ENCODE measurements at regions not wholly inside any gene's neighbourhood (a gene's known extent, or its start where the extent isn't known, plus 50 kb on each side); places are given as distances from the start of the nearest gene placed in this dataset.

- DNase-seq (ENCODE audit: low read depth in 1 of 2, low spot score in 1 of 2): no peak
- no peak for TF ChIP-seq REST (IDR thresholded peaks at IDR 0.05; ENCODE audit: insufficient replicate concordance, low read depth)
- no peak for TF ChIP-seq POLR2AphosphoS5 (IDR thresholded peaks at IDR 0.05; ENCODE audit: low read depth)
- TF ChIP-seq GABPA (IDR thresholded peaks at IDR 0.05; ENCODE audit: low read depth): no peak
- Histone ChIP-seq H3K4me3 (replicated peaks; ENCODE audit: insufficient read depth, low read length) (no peak overlapping the region), H3K27me3 (ENCODE audit: insufficient read depth, poor library complexity, severe bottlenecking) (no peaks in the 10 kb centered on the region), H3K27ac (replicated peaks) (no peak overlapping the region)
Measured at GRCh38 chr1:8256321-8256720, 61.6 kb upstream of the SLC45A1 start.

- DNase-seq (ENCODE audit: low read depth in 1 of 2, low spot score in 1 of 2): no peak
- no peaks in the 10 kb centered on the region for H3K27me3 ChIP-seq (ENCODE audit: insufficient read depth, poor library complexity, severe bottlenecking)
- TF ChIP-seq SPI1 (IDR thresholded peaks at IDR 0.05; ENCODE audit: borderline replicate concordance, low read depth): no peak
- no peak for TF ChIP-seq GABPA (IDR thresholded peaks at IDR 0.05; ENCODE audit: low read depth)
- no peak for TF ChIP-seq REST (IDR thresholded peaks at IDR 0.05; ENCODE audit: insufficient replicate concordance, low read depth)
- TF ChIP-seq CTCF (IDR thresholded peaks at IDR 0.05; ENCODE audit: insufficient read depth, low read length): no peak
- TF ChIP-seq POLR2AphosphoS5 (IDR thresholded peaks at IDR 0.05; ENCODE audit: low read depth): no peak
Measured at GRCh38 chr1:8255712-8256111, 62.2 kb upstream of the SLC45A1 start.

GRCh38 chr1:8252266-8252951 is 65.5 kb upstream of the SLC45A1 start:
- no peak overlapping the region for H3K27ac ChIP-seq (replicated peaks)
- H3K4me3 ChIP-seq (replicated peaks; ENCODE audit: insufficient read depth, low read length): no peak overlapping the region
- TF ChIP-seq CTCF (IDR thresholded peaks at IDR 0.05; ENCODE audit: insufficient read depth, low read length) (no peak), REST (IDR thresholded peaks at IDR 0.05; ENCODE audit: insufficient replicate concordance, low read depth) (no peak), GABPA (IDR thresholded peaks at IDR 0.05; ENCODE audit: low read depth) (no peak), POLR2AphosphoS5 (IDR thresholded peaks at IDR 0.05; ENCODE audit: low read depth) (no peak)
- DNase-seq (ENCODE audit: low read depth in 1 of 2, low spot score in 1 of 2): no peak
- H3K27me3 ChIP-seq (ENCODE audit: insufficient read depth, poor library complexity, severe bottlenecking): no peaks in the 10 kb centered on the region

More at GRCh38 chr1:8255712-8256111, 62.2 kb upstream of the SLC45A1 start:
- no peak overlapping the region for H3K4me3 ChIP-seq (replicated peaks; ENCODE audit: insufficient read depth, low read length)
- H3K27ac ChIP-seq (replicated peaks): no peak overlapping the region
